G401 (cell line): ENCODE measurements at regions not wholly inside any gene's neighbourhood (a gene's known extent, or its start where the extent isn't known, plus 50 kb on each side); places are given as distances from the start of the nearest gene placed in this dataset.

Experiments
- DNase-seq: peaks from one replicate; pipeline ENCODE4 v3.0.0-alpha.2; 2015; ENCODE audit warnings: low spot score
- in situ Hi-C: cut with HindIII; loops from 2 replicates; pipeline ENCODE4 v1.10.0; 2016; ENCODE audit warnings: low sequenced_read_pairs, mixed read lengths

DNA sequence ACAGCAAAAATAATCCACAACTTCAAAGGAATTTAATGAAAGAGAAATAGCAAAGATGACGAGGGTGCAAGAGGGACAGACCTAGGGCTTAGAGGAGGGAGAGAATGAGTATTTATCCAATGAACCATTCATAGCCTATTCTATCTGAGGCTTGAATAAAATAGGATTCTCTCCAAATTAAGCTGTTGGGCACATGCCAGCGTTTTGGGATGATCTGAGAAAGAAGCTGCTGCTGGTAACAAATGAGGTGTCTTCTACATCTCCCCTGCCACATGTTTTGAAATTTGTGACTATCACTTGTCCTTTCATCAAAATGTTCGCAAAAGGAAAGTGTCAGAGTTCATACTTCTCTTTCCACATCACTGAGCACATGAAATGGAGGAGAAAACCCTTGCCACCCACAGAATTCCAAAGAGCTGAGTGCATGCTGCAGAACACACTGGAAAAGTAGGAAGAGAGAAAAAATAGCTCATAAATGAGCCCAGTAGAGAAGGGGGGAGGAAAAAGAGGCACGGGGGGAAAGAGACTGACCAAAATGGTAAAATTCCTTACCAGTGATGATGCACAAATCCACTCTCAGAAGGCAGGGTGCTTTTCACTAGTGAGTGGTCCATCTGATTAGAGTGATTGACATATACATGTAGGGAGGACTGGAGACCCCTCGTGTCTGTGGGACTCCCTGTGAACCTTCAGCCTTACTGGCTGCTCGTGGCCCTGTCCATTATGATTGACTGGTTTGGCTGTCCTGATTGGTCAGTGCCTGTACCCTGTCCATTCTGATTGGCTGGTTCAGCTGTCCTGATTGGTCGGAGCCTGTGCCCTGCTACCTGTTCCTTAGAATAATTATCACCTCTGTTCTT is 180.5 kb downstream of the OGFRL1 start:
- in situ Hi-C loops, result no loop called here
- peak; percentile 51 for DNase-seq

DNA sequence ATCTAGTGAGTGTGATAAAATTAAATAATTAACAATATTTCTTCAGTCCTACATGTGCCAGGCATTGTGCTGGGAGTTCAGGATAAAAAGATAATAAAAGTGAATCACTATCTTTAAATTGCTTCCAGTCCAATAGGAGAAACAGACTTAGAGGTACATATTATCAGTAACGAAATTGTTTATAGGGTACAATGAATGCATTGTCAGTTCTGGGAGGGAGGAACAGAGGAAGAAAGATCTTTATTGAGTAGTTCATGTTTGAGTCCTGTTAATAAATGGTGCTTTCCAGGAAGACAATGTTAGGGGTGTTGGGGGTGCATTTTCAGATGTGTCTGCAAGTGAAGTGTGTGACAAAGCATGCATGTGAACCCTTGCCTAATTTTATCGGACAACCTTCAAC is 183.1 kb downstream of the OGFRL1 start:
- in situ Hi-C loops, result no loop called here

DNA sequence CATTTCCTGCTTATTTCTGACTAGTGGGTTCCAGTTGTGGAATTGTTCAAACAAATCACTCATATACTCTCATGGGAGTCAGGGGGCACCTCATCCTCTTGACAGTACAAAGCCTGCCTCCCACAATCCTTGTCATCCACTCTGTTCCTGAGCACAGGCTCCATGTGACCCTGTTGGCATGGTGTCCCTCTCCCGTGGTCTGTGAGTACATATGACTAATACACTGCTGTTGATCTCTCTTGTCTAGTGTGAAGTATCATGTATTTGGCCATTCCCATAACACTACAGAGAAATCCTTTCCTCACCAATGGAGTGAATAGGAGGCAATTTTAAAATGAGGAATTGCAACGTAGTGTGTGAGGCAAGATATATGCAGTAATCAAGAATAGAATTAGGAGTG is 185.3 kb downstream of the OGFRL1 start:
- no peak for DNase-seq
- in situ Hi-C loops, result no loop called here

More for the DNA sequence above, 183.1 kb downstream of the OGFRL1 start:
- no peak for DNase-seq

DNA sequence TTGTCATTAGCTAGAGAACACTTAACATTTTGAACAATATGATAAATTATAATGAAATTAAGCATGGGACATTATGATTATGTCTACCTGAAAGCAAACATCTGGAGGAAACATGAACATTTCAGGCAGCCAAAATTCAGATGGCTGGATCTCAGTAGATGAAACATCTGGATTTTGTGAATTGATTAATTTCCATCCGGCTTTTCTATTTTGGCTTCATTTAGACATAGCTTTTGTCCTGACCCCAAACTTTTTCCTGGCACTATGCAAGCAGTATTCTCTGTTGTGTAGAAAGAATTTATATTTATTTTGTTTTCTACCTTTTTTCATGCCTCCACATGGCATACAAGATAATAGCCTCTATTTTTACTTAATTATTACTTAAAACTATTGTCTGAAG is 186.3 kb downstream of the OGFRL1 start:
- no peak for DNase-seq
- in situ Hi-C loops, result no loop called here

DNA sequence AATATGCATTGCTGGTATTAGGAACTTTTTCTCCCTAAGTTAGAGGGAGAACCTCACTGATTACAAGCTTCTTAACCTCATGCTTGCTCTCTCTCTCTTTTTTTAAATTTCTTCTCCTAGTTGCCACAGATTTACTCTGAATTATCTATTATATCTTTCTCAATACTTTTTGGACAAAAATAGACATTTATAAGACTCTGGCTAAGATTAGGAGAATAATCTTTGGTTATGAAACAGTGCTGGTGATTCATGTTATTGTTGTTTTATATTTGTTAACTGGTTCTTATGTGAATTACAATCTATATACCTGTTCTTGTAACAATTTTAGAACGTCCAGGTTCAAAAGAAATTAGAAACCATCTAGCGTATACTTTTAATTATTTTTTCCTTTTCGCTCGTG is 187.8 kb downstream of the OGFRL1 start:
- in situ Hi-C loops, result no loop called here
- no peak for DNase-seq

DNA sequence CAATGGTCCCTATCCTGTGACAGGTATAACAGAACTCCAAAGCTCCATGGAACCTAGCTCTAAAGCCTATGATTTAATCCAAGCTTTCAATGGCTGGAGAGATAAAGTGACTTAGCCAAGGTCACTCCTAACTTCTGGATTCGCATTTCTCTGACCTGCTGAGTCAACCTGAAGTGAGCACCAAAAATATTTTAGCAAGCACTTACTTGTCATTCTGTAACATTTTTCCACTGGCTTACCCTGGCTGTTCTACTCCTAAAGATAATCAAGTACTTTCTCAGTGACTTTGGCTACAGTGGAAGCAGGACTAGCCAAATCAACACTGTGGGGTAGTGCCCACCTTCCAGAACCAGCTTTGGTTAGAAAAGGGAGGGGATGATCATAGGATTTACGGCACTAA is 188.3 kb downstream of the OGFRL1 start:
- DNase-seq, result no peak
- in situ Hi-C loops, result no loop called here

DNA sequence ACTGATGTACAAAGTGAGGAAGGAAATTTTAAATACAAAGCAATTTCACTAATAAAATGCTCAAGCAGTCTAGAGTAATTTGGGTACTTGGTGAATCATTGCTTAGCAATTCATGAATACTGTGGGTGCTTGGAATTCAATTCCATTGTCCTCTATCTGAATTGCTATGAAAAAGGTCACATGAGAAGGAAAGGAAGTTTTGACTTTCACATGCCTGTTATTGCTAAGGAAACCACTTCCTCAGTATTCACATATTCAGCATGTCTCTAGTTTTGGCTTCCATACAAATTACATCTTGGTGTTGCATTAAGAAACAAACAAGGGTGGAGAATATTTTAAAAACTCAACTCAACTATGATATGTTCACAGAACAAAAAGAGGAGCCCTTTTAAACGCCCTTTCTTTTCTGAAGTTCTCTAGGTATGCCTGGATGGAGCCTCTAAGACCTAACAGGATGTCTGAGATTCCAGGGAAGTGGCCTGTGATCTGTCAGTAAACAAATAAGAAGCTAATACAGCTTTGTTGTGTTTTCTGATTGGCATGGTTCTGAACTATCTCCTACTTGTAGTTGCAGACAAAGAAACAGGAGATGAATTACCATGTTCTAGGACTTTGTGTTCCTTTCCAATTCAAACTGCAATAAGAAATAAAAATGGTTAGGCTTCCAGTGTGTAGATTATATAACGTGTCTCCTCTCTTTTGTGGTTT is 190.4 kb downstream of the OGFRL1 start:
- in situ Hi-C loops, result no loop called here
- DNase-seq, result no peak

DNA sequence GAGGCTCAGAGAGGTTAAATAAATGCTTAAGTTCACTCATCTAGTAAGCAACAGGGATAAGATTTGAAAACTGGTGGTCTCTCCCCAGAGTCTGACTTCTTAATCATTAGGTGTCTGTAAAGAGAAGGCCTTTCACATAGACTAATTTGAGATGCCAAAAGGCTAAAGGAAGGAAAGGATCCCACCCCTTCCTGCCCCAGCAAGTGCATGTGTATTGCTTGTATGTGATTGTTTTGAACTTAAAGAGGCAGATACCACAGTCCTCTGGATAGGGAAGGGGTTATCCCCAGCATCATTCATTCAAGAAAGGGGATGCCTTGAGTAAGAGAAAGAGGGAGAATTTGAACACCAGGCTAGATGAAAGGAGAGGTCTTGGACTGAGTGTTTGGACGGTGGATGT is 192.0 kb downstream of the OGFRL1 start:
- no peak for DNase-seq
- in situ Hi-C loops, result no loop called here

DNA sequence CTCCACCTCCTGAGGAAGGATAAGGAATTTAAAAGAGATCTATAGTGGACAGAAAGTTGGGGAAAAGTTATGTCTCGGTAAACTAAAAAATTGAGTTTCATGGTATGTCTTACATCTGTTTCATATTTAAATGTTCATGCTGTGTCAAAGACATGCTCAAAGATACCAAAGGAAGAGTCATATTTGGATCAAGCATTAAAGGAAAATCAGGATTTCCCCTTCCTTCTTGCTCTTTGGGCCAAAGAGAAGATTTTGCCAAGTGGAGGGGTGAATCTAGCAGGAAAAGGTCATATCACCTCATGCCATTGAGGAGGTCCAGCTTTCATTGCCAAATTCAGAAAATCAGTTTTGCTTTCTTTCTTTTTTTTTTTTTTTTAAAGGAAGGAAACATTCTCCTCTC is 192.4 kb downstream of the OGFRL1 start:
- in situ Hi-C loops, result no loop called here
- no peak for DNase-seq

DNA sequence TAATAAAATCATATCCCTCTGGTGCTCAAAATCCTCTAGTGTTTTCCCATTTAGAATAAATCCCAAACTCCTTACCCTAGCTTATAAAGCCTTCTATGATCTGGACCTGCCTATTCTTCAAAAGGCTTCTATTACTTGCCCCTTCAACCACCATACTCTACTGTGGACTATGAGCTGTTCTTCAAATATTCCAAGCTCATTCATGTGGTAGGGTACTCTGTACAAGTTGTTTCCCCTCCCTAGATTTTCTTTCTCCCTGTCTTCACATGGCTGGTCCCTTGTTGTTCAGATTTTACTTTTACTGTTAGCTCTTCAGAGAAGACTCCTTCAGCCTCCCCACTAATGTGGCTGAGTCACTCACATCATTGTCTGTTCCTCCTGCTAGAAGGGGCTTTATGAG is 193.2 kb downstream of the OGFRL1 start:
- in situ Hi-C loops, result no loop called here

DNA sequence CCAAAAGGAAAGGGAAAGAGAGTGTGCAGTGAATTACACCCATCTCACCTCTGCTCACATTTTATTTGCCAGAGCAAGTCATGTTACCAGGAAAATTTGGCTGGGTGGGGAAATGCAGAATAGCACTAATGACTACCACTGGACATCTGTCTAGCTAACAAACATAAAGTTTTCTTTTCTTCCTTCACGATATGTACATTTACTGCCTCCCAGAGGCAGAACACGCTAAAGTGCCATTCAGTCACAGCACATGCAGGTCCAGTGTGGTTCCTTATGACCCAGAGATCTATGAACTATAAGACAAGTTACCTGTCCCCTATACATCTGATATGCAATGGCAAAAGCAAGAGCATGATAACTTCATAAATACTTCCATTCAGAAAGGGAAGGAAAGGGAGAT is 194.1 kb downstream of the OGFRL1 start:
- DNase-seq, result no peak

More for the DNA sequence above, 193.2 kb downstream of the OGFRL1 start:
- DNase-seq, result no peak

DNA sequence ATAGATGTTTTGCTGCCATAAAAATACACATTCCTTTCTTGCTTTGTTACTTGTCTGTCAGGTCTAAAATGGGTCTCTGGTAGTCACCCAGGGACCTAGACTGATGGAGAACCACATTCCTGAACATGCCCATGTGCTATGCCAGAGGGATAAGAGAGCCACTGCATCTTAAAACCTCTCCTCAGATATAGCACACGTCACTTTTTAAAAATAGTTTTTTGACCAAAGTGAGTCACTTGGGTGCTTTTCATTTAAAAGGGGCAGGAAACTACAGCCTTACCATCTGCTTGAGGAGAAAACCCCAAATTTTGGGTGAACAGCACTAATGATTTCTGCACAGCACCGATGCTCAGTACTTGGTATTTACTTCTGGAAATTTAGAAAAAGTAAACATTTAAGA is 197.8 kb downstream of the OGFRL1 start:
- DNase-seq, result no peak
- in situ Hi-C loops, result no loop called here

More for the DNA sequence above, 194.1 kb downstream of the OGFRL1 start:
- in situ Hi-C loops, result no loop called here

DNA sequence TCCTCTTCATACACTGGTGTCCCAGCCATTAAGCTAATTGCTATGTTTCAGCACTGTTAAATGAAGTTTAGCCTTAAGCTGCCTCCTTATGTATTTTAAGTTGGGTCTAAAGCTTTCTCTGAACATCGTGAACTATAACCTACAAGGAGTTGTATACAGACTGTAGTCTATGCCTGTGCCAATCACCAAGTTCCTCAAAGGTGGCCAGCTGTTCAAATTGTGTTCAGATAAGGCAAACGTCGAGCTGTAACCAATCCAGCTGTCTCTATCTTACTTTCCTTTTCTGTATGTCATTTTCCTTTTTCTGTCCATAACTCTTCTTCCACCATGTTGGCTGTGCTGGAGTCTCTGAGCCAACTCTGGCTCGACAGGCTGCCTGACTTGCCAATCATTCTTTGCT is 199.6 kb downstream of the OGFRL1 start:
- in situ Hi-C loops, result no loop called here
- DNase-seq, result no peak

DNA sequence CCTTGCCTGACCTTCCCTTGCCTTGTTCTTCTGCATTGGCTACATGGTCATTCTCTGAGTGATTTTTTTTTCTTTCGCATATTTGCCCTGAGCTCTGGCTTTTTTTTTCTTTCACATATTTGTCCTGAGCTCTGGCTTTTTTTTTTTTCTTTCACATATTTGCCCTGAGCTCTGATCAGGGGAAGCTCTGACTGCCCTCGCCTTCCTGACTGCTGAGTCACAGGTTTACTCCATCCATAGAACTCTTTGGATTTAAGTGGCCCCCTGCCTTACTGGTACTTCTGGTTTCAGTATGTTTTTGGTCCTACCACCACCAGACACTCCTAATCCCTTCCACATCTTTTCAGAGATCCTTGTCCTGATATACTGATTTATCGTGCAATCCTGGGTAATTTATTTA is 201.1 kb downstream of the OGFRL1 start:
- DNase-seq, result no peak
- in situ Hi-C loops, result no loop called here

DNA sequence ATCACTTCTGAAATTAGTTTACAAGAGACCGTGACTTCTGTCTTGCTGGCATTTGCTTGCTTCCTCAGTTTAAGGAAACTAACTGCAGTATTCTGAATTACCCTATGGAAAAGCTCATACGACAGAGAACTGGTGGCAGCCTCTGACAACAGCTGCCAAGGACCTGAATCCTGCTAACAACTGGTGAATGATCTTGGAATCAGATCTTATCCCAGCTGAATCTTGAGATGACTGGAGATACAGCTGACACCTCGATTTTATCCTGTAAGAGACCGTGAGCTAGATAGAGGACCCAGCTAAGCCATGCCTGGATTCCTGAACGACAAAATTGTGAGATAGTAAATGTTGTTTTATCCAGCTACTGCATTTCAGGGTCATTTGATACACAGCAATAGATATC is 202.3 kb downstream of the OGFRL1 start:
- in situ Hi-C loops, result no loop called here
- DNase-seq, result no peak

DNA sequence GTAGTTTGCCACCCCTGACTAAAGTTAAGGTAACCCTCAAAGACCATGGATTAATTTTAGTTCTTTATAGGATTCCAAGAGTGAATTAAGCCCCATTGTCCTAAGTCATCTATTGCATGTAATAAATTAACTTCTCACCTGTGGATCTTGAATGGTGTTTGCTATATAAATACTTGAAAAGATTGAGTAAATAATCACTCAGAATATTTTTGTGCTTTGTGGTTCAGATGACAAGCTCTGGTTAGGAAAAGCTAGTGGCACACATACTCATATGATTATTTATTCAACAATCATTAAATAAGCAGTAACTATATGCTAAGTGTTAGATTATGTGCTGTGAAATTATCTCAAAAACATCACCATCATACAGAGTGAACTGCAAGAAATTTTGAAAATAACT is 203.2 kb downstream of the OGFRL1 start:
- in situ Hi-C loops, result no loop called here
- no peak for DNase-seq

DNA sequence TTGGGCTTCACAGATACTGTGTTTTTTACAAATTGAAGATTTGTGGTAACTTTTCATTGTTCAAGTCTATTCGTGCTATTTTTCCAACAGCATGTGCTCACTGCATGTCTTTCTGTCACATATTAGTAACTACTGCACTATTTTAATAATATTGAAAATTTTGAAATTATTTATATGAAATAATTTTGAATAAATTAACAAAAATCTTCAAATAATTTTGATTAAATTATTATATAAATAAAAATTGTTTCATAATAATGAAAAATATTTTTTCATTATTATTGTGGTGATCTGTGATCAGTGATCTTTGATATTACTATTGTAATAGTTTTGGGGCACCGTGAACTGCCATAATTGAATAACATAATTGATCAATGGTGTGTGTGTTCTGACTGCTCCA is 204.1 kb downstream of the OGFRL1 start:
- in situ Hi-C loops, result no loop called here
- DNase-seq, result no peak

DNA sequence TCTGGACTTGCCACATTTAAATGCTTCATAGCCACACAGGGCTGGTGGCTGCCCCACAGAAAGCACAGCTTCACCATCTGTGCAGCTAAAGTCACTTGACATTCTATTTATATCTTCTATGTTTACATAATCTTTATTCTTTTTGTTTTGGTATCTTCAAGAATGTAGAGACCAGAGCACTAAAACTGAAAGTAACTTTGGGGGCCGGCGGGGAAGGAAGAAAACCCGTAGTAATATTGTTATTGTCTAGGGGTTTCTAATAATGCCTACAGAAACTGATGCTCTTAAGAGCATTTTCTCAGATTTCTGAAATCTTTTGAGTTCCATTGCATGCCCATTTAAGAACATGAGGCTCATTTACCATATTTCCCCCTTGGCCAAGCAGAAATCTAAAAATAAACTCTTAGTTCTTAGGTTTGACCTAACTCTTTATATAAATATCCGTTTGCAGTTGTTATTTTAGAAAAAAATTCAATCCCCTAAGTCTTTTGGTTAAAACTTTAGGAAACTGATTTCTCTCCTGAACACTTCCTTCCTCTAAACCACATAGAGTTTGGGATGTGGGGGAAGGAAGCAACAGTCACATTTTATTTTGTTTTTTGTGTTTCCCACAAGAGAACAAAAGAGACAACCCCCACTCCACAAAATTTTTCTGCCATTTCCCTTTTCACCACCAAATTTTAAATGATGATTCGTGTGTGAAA is 207.6 kb downstream of the OGFRL1 start:
- DNase-seq, result peak; percentile 25

DNA sequence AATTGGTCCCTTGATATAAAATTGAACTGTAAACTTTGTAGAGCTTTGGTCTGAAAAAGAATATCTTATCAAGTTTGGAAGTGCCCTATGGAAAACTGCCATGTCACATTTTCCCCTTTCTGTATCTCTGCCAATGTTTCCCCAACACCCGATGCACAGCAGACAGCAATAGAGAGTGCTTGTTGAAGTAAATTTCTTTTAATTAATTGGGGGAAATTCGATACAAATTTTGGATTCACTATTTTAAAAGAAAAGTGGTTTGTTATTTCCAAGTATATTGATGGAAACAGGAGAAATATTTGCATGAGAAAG is 208.1 kb downstream of the OGFRL1 start:
- in situ Hi-C loops, result no loop called here
- DNase-seq, result no peak

More for the DNA sequence above, 207.6 kb downstream of the OGFRL1 start:
- in situ Hi-C loops, result no loop called here

DNA sequence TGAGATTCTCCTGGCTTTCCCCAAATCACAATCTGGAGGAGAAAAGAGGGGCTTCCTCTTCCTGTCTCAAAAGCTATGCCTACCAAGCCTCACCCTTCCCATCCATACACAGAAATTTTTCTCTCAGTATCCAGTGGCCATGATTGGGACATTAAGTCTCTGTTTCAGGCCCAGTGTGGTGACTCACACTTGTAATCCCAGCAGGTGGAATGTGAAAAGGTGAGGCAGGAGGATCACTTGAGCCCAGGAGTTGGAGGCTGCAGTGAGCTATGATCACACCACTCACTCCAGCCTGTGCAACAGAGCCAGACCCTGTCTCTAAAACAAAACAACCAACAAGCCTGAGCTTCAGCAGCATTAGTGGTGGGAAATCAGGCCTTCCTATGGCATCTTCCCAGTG is 210.0 kb downstream of the OGFRL1 start:
- in situ Hi-C loops, result no loop called here
- no peak for DNase-seq
